ENCODE measurements at regions not wholly inside any gene's neighbourhood (a gene's known extent, or its start where the extent isn't known, plus 50 kb on each side); places are given as distances from the start of the nearest gene placed in this dataset.

DNA sequence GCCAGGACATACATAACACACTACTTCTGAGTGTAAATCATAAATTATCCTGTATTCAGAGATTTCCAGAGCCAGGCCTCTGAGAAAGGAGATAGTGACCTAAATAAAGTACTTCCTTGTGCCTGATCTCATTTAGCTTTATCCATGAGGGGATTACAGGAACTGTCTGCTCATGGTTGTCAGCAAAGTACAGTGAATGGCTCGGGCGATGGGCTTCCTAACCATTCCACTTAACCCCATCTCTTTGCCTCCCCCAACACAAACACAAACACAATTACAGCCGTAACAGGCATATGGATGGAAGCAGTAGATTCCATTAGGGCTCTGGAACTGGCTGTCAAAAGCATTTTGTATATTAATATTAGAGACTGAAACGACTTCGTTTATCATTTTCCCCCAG lies 206.7 kb upstream of the CPNE8 start:
- TF ChIP-seq, protein P1, sequence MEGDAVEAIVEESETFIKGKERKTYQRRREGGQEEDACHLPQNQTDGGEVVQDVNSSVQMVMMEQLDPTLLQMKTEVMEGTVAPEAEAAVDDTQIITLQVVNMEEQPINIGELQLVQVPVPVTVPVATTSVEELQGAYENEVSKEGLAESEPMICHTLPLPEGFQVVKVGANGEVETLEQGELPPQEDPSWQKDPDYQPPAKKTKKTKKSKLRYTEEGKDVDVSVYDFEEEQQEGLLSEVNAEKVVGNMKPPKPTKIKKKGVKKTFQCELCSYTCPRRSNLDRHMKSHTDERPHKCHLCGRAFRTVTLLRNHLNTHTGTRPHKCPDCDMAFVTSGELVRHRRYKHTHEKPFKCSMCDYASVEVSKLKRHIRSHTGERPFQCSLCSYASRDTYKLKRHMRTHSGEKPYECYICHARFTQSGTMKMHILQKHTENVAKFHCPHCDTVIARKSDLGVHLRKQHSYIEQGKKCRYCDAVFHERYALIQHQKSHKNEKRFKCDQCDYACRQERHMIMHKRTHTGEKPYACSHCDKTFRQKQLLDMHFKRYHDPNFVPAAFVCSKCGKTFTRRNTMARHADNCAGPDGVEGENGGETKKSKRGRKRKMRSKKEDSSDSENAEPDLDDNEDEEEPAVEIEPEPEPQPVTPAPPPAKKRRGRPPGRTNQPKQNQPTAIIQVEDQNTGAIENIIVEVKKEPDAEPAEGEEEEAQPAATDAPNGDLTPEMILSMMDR (conservative IDR thresholded peaks at IDR 0.05), result no peak
- no peak for TF ChIP-seq EZH2 (IDR thresholded peaks at IDR 0.05; ENCODE audit: low read depth)
